GM19239 (cell line): ENCODE measurements at regions not wholly inside any gene's neighbourhood (a gene's known extent, or its start where the extent isn't known, plus 50 kb on each side); places are given as distances from the start of the nearest gene placed in this dataset.
"Not testable (repeated sequence)": the region's sequence is repeated elsewhere in the genome, so short reads cannot be mapped to it uniquely, and the experiment has no call there.

Experiments
- DNase-seq: peaks from one replicate; pipeline ENCODE4 v3.0.0; 2011; ENCODE audit warnings: low spot score; ENCODE audit not compliant: insufficient read length
- FAIRE-seq: peaks from 2 replicates; lab custom pipeline; 2011; peaks lifted over from hg19 to GRCh38; lab: Jason Lieb, UNC

DNA sequence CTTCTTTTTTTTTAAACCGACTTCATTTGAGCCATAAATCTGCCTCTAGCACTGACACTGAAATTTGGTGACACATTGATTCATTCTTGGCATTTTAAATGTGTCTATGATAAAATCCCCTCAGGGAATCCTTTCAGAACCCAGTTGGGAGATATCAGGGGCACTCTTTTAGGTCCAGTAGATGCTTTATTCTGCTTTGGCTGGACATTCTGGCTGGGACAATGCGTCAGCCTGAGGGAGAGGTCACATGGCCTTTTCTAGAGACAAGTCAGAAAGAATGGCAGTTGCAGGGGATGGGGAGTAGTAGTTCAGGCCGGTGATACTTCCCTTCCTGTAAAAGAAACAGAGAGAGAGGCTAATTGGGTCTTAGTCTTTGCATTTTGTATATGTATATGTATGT, 63.1 kb downstream of the TRIM43 start:
- FAIRE-seq, DNase-seq: not testable (repeated sequence)

DNA sequence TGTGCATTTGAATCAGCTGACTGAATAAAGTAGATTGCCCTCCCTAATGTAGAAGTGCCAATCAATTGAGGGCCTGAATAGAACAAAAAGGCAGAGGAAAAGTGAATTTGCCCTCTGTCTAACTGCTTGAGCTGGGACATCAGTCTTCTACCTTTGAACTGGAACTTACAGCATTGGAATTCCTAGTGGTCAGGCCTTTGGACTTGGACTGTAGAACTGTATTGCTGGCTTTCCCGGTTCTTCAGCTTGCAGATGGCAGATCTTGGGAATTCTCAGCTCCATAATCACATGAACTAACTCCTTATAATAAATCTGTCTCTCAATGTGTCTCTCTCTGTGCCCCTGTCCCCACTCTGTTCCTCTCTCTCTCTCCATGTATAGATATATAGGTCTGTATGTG, 64.8 kb downstream of the TRIM43 start:
- FAIRE-seq, DNase-seq: not testable (repeated sequence)

DNA sequence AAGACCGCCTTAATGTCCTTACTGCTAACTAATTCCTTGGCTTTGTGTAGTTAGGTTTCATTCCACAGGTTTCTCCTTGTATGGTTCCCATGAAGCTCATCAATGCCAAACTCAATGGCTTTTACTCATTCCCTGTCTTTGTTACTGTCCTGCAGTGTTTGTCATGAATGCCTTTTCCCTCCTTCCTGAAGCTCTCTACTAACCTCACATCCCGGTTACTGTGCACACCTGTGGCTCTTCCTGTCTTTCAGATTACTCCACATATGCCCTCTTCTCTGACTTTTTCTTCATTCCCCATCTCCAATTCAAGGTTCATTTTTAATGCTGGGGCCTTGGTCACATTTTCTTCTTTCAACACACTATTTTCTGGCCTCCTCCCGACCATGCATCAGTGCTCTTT, 66.1 kb downstream of the TRIM43 start:
- FAIRE-seq, DNase-seq: not testable (repeated sequence)

DNA sequence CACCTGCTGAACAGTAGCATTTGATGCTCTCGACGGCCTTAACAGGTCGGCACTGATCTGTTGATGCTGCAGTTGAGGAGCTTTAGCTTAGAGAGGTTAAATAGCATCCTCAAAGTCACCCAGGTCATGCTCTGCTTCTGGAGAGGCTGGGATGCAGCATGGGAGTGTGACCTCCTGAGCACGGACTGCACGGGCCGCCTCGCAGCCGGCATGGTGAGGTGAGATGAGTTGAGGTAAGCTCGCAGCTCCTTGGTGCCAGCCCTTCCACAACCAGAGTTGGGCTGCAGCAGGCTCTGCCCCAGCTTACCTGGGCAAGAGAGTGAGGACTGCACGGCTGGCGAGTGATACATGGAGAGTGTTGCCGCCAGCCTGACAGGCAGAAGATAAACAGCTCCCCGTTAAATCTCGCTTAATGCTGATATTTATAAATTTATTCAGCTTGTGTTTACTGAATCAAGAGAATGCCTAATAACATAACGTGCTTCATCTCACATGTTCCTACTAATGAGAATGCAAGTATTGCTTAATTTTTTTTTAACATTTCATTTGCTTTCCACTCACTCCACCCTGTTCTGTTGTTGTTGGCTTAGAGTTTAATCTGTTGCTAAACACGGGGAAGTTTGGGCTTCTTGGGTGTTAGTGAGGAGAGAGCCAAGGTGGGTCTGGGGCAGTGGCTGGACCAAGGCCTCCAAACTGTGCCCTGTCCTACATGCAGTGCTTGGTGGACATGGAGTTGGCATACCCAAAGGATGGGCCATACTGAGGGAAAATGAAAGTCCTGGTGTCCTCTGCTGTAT, 69.2 kb downstream of the TRIM43 start:
- DNase-seq, FAIRE-seq: not testable (repeated sequence)

DNA sequence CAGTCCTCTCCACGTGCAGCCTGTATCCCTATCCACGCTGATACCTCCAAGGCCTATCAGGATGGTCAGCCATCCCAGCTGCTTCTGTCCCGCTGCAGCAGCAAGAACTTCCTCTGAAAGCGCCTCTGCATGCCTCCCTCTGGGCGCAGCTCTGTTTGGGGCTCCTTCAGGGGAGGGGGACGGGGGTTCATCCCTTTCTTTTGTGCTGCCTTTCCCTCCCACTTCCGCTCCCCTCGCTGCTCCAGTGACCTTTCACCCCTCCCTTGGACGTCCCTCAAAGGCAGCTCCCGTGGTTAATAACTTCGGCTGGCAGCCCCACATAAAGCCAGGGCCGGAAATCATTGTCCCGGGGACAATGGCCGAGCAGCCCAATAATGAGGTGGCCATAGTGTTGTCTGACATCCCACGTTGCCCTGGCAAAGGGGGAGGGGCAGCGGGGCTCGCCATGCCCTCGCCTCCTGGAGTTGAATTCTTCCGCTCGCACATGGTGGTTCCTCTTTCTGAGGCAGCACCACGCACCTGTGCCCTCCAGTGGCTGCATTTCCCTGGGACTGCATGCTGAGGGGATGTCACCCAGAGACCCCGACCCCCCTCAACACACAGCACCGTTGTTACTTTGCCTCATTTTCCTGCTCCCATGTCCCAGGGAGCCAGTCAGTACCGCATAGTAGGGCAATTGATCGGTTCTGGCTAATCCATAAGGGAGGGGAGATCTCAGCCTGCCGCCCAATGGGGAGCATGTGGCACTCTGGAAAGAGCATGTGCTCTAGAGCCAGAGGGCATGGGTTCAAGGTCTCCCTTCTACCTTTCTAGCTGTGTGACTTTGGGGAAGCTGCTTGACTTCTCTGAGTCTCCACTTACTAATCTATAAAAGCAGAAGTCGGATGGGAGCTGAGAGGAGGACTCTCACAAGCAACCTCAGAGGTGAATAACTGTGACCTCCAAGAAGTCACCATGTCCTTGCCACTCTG, 72.0 kb downstream of the TRIM43 start:
- not testable (repeated sequence) for FAIRE-seq, DNase-seq

DNA sequence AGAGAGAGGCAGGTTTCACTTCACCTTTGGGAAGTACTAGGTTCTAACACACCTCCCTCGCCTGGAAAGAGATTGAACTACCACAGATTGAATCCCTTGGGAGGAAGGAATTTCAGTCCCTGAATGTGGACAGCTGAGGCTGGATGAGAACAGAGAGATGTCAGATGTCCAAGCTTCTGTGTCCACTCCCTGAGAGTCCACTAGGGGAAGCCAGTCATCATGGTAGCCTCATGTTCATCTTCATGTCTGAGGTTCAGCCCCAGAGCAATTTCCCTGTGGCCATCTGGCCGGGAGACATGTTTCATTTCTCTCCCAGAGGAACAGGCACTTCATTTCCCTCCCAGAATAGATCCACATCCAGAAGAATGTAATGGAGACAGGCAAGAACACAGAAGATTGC, 74.8 kb downstream of the TRIM43 start:
- not testable (repeated sequence) for DNase-seq
- peak; percentile 21 for FAIRE-seq

DNA sequence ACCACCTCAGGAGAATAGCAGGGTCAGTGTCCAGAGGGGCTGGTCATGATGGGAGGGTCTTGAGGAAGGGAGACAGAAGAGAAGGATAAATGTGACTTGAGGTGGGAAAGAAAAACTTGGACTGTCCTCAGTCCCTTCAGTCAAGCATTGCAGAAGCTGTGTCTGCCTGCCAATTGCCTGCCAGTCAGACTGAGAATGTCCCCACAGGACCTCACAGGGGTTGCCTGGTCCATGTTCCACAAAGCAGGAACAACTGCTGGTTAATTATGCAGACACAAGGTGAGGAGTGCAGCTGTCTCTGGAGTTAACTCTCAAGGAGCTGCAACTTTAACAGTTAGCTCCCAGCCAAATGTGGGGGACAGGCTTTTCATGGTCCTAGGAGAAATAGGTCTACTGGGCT, 75.7 kb downstream of the TRIM43 start:
- no peak for DNase-seq
- no peak for FAIRE-seq

DNA sequence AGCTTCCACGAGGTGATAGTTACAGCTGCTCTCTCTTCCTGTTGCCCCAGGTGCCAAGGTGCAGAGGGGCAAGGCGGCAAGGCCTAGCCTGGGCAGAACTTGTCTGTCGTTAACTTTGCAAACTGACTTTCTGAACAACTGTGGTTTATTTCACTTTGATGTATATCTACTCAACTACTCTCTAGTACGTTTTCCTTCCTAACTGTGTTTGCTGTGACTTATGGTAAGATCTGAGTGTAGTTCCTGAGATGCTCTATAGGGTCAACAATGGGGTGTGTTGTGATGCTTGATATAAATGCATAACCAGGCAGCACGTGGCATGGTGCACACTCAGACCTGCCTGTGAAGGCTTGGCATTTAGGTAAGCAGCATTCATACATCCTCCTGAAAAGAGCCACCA, 77.1 kb downstream of the TRIM43 start:
- DNase-seq, FAIRE-seq: not testable (repeated sequence)

DNA sequence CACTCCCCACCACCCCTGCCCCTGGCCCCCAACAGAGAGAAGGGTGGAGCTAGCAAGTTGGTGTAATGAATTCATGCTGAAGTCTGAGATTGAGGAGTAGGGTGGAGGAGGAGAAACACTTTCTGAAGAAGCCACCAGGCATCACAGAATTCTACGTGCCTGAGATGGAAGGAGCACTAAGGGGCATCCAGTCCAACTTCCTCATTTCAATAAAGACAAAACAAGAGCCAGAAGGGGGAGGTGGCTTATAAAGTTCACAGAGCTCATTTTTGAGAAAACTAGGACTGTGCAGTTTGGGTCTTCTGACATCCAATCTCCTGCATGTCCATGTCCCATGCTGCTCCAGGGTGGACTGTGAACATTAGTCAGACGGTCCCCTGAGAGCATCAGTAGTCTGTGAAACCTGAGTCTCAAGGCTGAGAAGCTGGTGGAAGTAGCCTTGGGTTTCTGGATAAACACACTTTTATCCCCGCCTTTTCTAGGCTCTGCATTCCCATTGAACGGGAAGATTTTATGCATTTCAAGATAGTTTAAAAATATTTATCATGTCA, 77.7 kb downstream of the TRIM43 start:
- no peak for FAIRE-seq
- DNase-seq: no peak

DNA sequence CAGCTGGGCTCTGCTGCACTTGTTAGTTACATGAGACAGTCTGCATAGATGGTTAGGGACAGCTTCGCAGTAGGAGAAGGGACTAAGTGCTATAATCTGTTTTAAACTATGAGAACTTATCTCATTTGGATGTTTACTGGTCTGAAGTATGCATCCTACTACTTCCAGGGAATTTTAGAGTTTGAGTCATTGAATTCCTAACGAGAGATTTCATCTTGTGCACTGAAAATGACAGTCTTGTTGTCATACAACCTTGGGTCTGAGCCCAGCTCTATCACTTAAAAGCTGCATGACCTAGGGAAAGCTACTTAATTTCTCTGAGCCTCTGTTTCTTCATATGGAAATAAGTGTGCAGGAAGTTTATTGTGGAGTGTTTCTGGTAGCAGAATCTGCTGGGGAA, 78.4 kb downstream of the TRIM43 start:
- FAIRE-seq (no peak), DNase-seq (no peak)

DNA sequence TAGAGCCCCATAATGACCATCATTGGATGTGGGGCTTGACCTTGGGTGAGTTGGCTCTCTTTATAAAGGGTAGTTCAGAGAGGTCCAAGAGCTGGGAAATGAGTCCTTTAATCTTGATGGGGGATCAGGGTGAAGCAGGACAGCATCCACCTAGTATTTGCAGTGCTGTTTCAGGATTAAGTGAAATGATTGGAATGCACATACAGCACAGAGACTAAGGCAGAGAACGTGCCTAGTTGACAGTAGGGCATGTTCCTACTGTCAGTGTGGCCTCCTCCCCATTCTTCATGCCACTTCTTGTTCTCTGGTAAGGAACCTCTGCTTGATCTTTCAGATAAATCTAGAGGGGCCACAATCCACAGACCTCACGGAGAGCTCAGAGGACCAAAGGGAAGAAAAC, 78.9 kb downstream of the TRIM43 start:
- FAIRE-seq: no peak
- DNase-seq: no peak

DNA sequence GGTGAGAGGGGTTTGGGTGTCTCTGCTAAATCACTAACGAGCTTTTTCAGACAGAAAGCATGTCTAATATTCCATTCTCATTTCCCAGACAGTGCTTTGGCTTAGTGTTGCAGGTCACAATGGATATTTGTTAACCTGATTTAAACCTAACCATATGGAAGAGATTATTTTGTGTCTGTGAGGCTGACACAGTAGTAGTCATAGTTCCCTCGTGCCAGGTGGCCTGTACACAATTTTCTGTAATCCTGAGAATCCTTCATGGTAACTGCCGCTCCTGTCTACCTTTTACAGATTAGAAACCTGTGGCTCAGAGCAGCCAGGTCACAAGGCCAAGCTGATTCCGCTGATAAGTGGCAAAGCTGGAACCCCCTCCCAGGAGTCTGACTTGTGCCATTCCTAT, 79.4 kb downstream of the TRIM43 start:
- not testable (repeated sequence) for FAIRE-seq, DNase-seq

DNA sequence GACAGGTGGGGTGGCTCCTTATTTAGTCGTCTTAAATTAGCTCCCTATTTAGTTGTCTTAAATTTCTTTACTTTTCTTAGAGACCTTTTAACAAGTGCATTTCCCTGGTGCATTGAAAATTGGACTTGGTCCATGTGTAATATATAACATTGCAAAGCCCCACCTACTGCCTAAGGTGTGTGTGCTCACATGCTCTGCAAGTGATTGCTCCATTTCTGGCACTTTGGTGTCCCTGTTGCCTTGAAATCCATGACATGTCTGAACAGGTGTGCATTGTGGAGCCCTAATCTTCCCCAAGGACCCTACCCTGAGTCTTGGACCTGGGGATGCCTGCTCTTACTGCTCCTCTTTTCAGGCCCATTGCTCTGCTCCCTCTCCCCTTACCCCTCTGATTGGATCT, 80.2 kb downstream of the TRIM43 start:
- not testable (repeated sequence) for FAIRE-seq, DNase-seq

DNA sequence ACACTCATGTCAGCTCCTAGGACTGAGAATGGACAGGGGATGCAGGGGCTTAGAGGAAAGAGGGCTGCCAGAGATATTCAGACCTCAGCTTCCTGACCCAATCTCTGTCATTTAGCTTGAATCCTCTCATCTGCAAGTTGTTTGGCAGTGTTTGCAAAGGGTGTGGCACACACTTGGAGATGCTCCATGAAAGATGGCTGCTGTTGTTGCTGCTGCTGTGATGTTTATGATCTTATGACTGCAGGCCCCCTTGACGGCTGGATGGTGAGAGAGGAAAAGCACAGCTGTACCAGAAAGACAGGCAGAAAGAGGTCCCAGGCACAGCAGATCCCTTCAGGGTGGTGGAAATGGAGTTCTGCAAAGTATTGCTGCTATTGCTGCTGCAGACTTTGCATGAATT, 80.7 kb downstream of the TRIM43 start:
- FAIRE-seq, DNase-seq: not testable (repeated sequence)

DNA sequence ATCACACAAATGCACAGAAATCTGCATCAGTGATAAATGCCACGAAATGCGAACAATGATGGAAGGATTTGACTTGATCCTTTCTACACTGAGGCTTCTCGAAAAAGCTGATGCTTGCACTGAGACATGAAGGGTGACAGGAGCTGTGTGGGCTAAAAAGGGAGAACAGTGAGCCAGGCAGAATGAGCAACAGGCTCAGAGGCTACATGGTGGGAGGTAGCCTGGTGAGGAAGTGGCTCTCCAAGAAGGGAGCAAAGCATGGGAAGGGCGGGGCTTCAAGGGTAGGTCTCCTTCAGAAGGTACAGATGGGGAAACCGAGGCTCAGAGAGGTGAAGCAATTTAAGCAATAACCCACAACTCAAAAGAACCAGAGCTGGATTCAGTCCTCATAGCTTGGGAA, 82.4 kb downstream of the TRIM43 start:
- FAIRE-seq: no peak
- DNase-seq: no peak

DNA sequence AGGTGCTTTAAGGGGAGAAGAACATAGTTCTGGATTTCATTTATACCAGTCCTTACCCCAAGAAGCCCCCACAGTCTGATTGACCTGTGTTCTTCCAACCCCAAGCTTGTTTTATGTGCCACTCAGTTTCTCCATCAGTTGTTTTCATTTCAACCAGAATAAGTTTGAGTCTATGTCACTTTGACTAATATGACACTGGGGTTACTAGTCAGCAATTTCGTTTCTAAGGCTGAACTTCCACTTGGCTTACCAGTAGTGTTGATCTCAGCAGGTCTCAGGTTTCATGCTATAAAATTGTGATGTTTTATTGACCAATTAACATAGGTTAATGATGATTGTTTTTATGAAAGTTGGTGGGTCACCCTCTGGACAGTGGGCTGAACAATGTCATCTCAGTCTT, 84.8 kb downstream of the TRIM43 start:
- DNase-seq, FAIRE-seq: not testable (repeated sequence)

DNA sequence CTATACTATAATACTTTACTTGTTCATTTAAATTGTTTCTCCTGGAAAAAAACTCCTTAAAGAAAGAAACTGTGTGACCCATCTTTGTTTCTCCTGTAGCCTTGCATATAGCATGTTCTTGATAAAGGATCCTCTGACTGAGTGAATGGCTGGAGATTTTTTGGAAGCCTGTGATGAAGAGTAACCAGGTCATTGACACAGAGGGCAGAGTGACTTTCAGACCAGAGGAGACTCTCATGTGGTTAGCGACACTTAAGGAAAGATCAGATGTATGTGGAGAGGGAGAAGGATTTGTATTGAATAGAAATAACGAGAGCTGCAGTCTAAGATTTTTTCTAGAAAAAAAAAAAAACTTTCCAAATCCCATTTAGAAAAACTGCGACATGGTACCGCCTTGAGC, 85.5 kb downstream of the TRIM43 start:
- FAIRE-seq: no peak
- no peak for DNase-seq

DNA sequence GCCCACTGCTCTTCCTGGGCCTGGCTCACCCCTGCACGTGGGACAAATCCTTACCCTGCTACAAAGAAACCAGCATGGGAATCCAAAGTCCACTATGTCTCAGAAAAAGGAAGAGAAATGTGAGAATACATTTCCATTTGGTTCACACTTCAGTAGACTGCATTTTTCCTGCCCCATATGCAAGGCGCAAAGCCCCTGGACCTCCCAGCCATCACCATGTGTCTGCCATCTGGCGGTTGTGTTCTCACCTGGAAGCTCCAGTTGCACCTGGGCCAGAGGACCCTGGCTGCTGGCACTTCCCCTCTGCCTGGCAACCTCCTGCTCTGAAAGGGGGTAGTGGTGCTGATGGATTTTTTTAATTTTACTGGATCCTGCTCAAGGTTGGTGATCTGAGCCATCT, 86.0 kb downstream of the TRIM43 start:
- FAIRE-seq, DNase-seq: not testable (repeated sequence)

DNA sequence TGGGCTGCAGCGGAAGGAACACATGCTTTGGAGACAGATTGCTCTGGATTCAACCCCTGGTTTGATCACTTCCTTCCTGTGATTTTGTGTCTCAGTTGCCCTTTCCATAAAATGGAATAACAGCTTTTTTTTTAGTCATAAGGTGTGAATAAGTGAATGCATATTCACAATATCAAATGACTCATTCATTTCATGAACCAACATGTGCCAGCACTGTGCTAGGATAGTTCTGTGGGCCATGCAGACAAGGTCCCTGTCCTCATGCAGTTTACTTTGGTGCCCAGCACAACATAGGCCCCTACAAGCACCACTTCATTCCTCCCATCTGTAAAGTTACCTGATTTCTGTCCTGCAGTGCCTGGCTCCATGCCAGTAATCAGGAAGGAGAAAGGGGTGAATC, 89.4 kb downstream of the TRIM43 start:
- not testable (repeated sequence) for FAIRE-seq, DNase-seq

DNA sequence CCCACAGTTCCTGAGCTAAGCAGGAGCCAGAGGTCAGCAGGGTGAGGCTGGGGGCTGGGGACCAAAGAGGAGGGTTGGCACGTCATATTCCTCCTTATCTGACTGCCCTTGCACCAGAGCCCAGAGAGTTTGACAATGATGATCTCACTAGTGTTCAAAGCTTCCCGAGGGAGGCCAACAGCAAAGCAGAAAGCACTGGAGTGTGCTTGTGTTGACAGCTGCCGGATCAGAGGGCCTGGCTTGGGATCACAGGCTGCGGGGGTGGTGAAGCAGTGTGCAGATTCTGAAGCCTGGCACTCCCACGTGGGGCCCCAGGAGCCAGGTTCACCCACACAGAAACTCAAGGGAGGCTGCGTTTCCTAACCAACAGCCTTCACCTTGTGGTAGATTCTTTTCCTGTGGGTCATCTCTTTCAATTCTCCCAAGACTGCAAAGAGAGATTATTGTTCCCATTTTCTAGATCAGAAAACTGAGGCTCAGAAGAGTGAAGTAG, 89.8 kb downstream of the TRIM43 start:
- not testable (repeated sequence) for FAIRE-seq, DNase-seq
